ENCODE measurements at regions not wholly inside any gene's neighbourhood (a gene's known extent, or its start where the extent isn't known, plus 50 kb on each side); places are given as distances from the start of the nearest gene placed in this dataset.

- TF ChIP-seq CTCF (IDR thresholded peaks at IDR 0.05) = no peak
- no peak for TF ChIP-seq POLR2AphosphoS5 (IDR thresholded peaks at IDR 0.05; ENCODE audit: low read depth, low read length)
- TF ChIP-seq REST (IDR thresholded peaks at IDR 0.05; ENCODE audit: insufficient read depth in 1 of 2, low read depth in 2 of 2, low read length in 1 of 2) = no peak
- TF ChIP-seq TCF7L2 (IDR thresholded peaks at IDR 0.05; ENCODE audit: low read depth, low read length) = no peak
These were observed 137.7 kb upstream of the DEFB112 start for GRCh38 chr6:50187351-50187921.
